ENCODE measurements at regions not wholly inside any gene's neighbourhood (a gene's known extent, or its start where the extent isn't known, plus 50 kb on each side); places are given as distances from the start of the nearest gene placed in this dataset.

DNA sequence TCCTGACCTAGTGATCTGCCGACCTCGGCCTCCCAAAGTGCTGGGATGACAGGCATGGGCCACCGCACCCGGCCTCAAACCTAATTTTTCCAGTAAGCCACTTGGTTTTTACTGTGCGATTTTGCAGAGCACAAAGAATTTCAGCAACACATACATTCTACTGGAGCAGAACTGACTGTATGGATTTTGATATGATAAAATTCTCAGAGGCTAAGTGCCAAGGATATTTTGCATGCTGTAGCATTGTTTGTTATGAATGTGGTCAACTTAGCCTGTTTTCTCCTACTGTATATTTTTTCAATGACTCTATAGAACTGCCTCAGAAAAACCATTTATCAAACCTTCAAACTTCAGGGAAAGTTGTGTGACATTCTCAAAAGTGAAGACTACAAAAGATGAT lies 89.2 kb downstream of the FAT3 start:
- Mint-ChIP-seq H3K27me3 (ENCODE audit: low read depth) (no peaks in the 10 kb centered on the region), H3K36me3 (ENCODE audit: insufficient read depth in 1 of 3, low read depth in 3 of 3) (no peaks in the 10 kb centered on the region), H3K9me3 (no peaks in the 10 kb centered on the region), H3K4me3 (no peak overlapping the region), H3K4me1 (peaks cover 85 to 88% of the 10 kb centered on the region in 2 experiments), H3K27ac (peak overlapping the region in 1 of 3 experiments; percentile 97; a peak in 1 of 7 replicates)
- no peak overlapping the region for H3K4ac ChIP-seq (ENCODE audit: low read depth, low read length)
- no peak overlapping the region for H4K5ac ChIP-seq (ENCODE audit: insufficient read length, low read depth, low read length)
- H3K27ac ChIP-seq (ENCODE audit: insufficient read length, low read depth, low read length) = no peak overlapping the region
- no peak overlapping the region for H4K91ac ChIP-seq (ENCODE audit: insufficient read length, low read depth, low read length)
- H2AFZ ChIP-seq (ENCODE audit: low read length) = no peak overlapping the region
- H2AK5ac ChIP-seq (ENCODE audit: insufficient read length, low read length) = no peak overlapping the region
- no peak overlapping the region for H3T11ph ChIP-seq (ENCODE audit: low read length)
- WGBS (ENCODE audit: extremely low coverage, insufficient read length, low lambda C conversion rate) = no CpG with 5 or more reads among the region's 5 CpGs
- no peak overlapping the region for H4K8ac ChIP-seq (replicated peaks; ENCODE audit: insufficient read length, low read depth, low read length)
- H3K4me2 ChIP-seq (ENCODE audit: insufficient read depth, insufficient read length, low read length) = no peak overlapping the region
- no peak for TF ChIP-seq CTCF (conservative IDR thresholded peaks at IDR 0.05)
- no peak overlapping the region for H2BK20ac ChIP-seq (ENCODE audit: low read depth, low read length, poor library complexity, severe bottlenecking)
- H3K79me2 ChIP-seq (ENCODE audit: insufficient read depth, low read length) = peaks cover 4% of the 10 kb centered on the region; the same call in 1 of the 2 replicates
- H3K23me2 ChIP-seq (ENCODE audit: insufficient read length, low read depth, low read length, poor library complexity, severe bottlenecking) = no peaks in the 10 kb centered on the region
- no peak overlapping the region for H3K9ac ChIP-seq (ENCODE audit: extremely low read depth, insufficient read length, low read length)
- H2BK5ac ChIP-seq (ENCODE audit: insufficient read length, low read length) = no peak overlapping the region
- H2BK120ac ChIP-seq (ENCODE audit: low read depth, low read length, poor library complexity, severe bottlenecking) = no peak overlapping the region
- H3K23ac ChIP-seq (ENCODE audit: insufficient read length, low read depth, low read length) = no peak overlapping the region
- no peaks in the 10 kb centered on the region for H4K20me1 ChIP-seq (ENCODE audit: control insufficient read depth, insufficient read depth, insufficient read length)
- no peak for DNase-seq
- H3K9me3 ChIP-seq (ENCODE audit: control insufficient read depth, low read depth, low read length) = no peaks in the 10 kb centered on the region
- H2BK12ac ChIP-seq (ENCODE audit: insufficient read length, low read depth, low read length) = no peak overlapping the region
- H3K79me1 ChIP-seq (ENCODE audit: insufficient read depth, low read depth, low read length, poor library complexity, severe bottlenecking) = peaks cover 3% of the 10 kb centered on the region
- no peaks in the 10 kb centered on the region for H3K27me3 ChIP-seq (ENCODE audit: insufficient read depth, low read length)
- H3K14ac ChIP-seq (ENCODE audit: insufficient read depth, low read length) = no peak overlapping the region
- H3K4me1 ChIP-seq (ENCODE audit: insufficient read depth, low read length) = peaks cover 29% of the 10 kb centered on the region
- H3K18ac ChIP-seq (ENCODE audit: insufficient read length, low read depth, low read length) = no peak overlapping the region
- no peak overlapping the region for H2BK15ac ChIP-seq (ENCODE audit: low read depth, low read length)
- H3K56ac ChIP-seq (ENCODE audit: insufficient read length, low read depth, low read length) = no peak overlapping the region
